IMR-90 (cell line): ENCODE measurements at regions not wholly inside any gene's neighbourhood (a gene's known extent, or its start where the extent isn't known, plus 50 kb on each side); places are given as distances from the start of the nearest gene placed in this dataset.
A peak's percentile ranks its signal among the peaks of the same experiment; 100 is the strongest.

Source experiments
- ATAC-seq: fragments of 200-7000 bp; cut with Tn5 transposase; 2 replicates; pipeline ENCODE4 v1.9.1; 2020; ENCODE audit warnings: low read depth, mild to moderate bottlenecking, moderate library complexity
- BruUV-seq: library from RNA; stranded (reverse); fragments of 400-500 nt; replicated peaks from 2 replicates; lab custom pipeline; 2021; lab: Mats Ljungman, UMichigan
- CTCF ChIA-PET: fragments of 300-600 bp; formaldehyde crosslinking; extraction: SDS; loops from one replicate; lab custom pipeline; 2021; ENCODE audit warnings: antibody characterized with exemption; lab: Yijun Ruan, JAX
- POLR2A ChIA-PET: fragments of 300-600 bp; sonication (Branson Sonifier 250); formaldehyde crosslinking; loops from one replicate; lab custom pipeline; 2022; ENCODE audit warnings: antibody characterized with exemption; ENCODE audit not compliant: unreplicated experiment; lab: Charles Lee
- DNase-seq: peaks from one replicate; pipeline ENCODE4 v3.0.0; 2013
- H2AFZ ChIP-seq: replicated peaks from 2 replicates; pipeline ENCODE3; 2013; ENCODE audit warnings: low read length, mild to moderate bottlenecking; ENCODE audit not compliant: poor library complexity
- H2AK5ac ChIP-seq: 2 replicates; pipeline ENCODE4 v1.6.1; 2013; ENCODE audit warnings: low read depth, low read length, inconsistent platforms
- H2AK9ac ChIP-seq: replicated peaks from 2 replicates; pipeline ENCODE3; 2013; ENCODE audit warnings: mild to moderate bottlenecking, low read depth, low read length, moderate library complexity; ENCODE audit not compliant: poor library complexity
- H2BK120ac ChIP-seq: 2 replicates; pipeline ENCODE4 v1.6.1; 2013; ENCODE audit warnings: low read depth, low read length, inconsistent platforms
- H2BK15ac ChIP-seq: 3 replicates; pipeline ENCODE4 v1.6.1; 2013; ENCODE audit warnings: low read depth, low read length, inconsistent platforms
- H2BK20ac ChIP-seq: 2 replicates; pipeline ENCODE4 v1.6.1; 2013; ENCODE audit warnings: low read depth, mild to moderate bottlenecking, inconsistent platforms, low read length, moderate library complexity
- H2BK5ac ChIP-seq: 2 replicates; pipeline ENCODE4 v1.6.1; 2013; ENCODE audit warnings: mild to moderate bottlenecking, low read depth, low read length, inconsistent platforms; ENCODE audit not compliant: poor library complexity, severe bottlenecking
- H3K14ac ChIP-seq: replicated peaks from 2 replicates; pipeline ENCODE4 v1.6.1; 2013; ENCODE audit warnings: low read depth, low read length, inconsistent platforms
- H3K18ac ChIP-seq: 2 replicates; pipeline ENCODE4 v1.6.1; 2013; ENCODE audit warnings: low read depth, low read length, control low read depth
- H3K23ac ChIP-seq: 2 replicates; pipeline ENCODE4 v1.6.1; 2013; ENCODE audit warnings: low read depth, low read length, inconsistent platforms
- H3K27ac ChIP-seq: 2 replicates; pipeline ENCODE4 v1.5.1; 2013; ENCODE audit warnings: mild to moderate bottlenecking, control low read depth, low read length; ENCODE audit not compliant: insufficient read depth
- H3K27me3 ChIP-seq: 2 replicates; pipeline ENCODE4 v1.6.1; 2013; ENCODE audit warnings: low read length; ENCODE audit not compliant: control insufficient read depth, insufficient read depth
- H3K36me3 ChIP-seq: 2 replicates; pipeline ENCODE4 v1.6.1; 2013; ENCODE audit warnings: low read length, mixed read lengths; ENCODE audit not compliant: control insufficient read depth, insufficient read depth
- H3K4ac ChIP-seq: 2 replicates; pipeline ENCODE4 v1.6.1; 2013; ENCODE audit warnings: low read depth, low read length, inconsistent platforms
- H3K4me1 ChIP-seq: 2 replicates; pipeline ENCODE4 v1.6.1; 2013; ENCODE audit warnings: low read length, mixed read lengths; ENCODE audit not compliant: control insufficient read depth, insufficient read depth
- H3K4me2 ChIP-seq: 2 replicates; pipeline ENCODE4 v1.6.1; 2013; ENCODE audit warnings: low read depth, mild to moderate bottlenecking, control low read depth, low read length, moderate library complexity
- H3K4me3 ChIP-seq: 2 replicates; pipeline ENCODE4 v1.5.1; 2013; ENCODE audit warnings: low read depth, mild to moderate bottlenecking, control low read depth, low read length, moderate library complexity; ENCODE audit not compliant: insufficient read depth
- H3K56ac ChIP-seq: 2 replicates; pipeline ENCODE4 v1.6.1; 2013; ENCODE audit warnings: low read length, inconsistent platforms; ENCODE audit not compliant: insufficient read depth; ENCODE audit errors: extremely low read depth
- H3K79me1 ChIP-seq, 2 experiments: 2 replicates each; pipeline ENCODE4 v1.6.1; 2013; ENCODE audit warnings: low read length in 2 of 2, inconsistent platforms in 1 of 2, low read depth in 1 of 2
- H3K9ac ChIP-seq: 2 replicates; pipeline ENCODE4 v1.6.1; 2013; ENCODE audit warnings: low read depth, low read length, control low read depth
- H3K9me1 ChIP-seq: 2 replicates; pipeline ENCODE4 v1.6.1; 2013; ENCODE audit warnings: low read length, inconsistent platforms; ENCODE audit not compliant: insufficient read depth
- H3K9me3 ChIP-seq: 2 replicates; pipeline ENCODE4 v1.6.1; 2013; ENCODE audit warnings: low read length; ENCODE audit not compliant: control insufficient read depth, insufficient read depth
- H4K20me1 ChIP-seq: 2 replicates; pipeline ENCODE4 v1.6.1; 2013; ENCODE audit warnings: low read length, inconsistent platforms; ENCODE audit not compliant: insufficient read depth
- H4K5ac ChIP-seq: 2 replicates; pipeline ENCODE4 v1.6.1; 2013; ENCODE audit warnings: mild to moderate bottlenecking, low read depth, low read length, control low read depth
- H4K8ac ChIP-seq, 2 experiments: 2 replicates each; pipeline ENCODE4 v1.6.1; 2013; ENCODE audit warnings: low read depth in 2 of 2, low read length in 2 of 2, control low read depth in 1 of 2, inconsistent platforms in 1 of 2
- H4K91ac ChIP-seq: 2 replicates; pipeline ENCODE4 v1.6.1; 2013; ENCODE audit warnings: low read depth, low read length, inconsistent platforms; ENCODE audit not compliant: insufficient read depth
- CEBPB ChIP-seq: IDR thresholded peaks from 2 replicates; pipeline ENCODE4 v1.6.1; 2012; ENCODE audit warnings: low read depth, low read length, improper control_type of control experiment
- FOS ChIP-seq: fragments of 150-350 bp; IDR thresholded peaks from 2 replicates; pipeline ENCODE4 v1.6.1; 2016; ENCODE audit warnings: low read depth, low read length
- MXI1 ChIP-seq: IDR thresholded peaks from 2 replicates; pipeline ENCODE4 v1.6.1; 2012; ENCODE audit warnings: low read depth, mild to moderate bottlenecking, low read length, moderate library complexity, borderline replicate concordance
- WGBS, 2 experiments: methylation state at CpG; one replicate each; pipeline versions ENCODE4 v1.1.5 to v1.1.7; 2013; ENCODE audit warnings: missing lambda C conversion rate in 2 of 2; ENCODE audit not compliant: insufficient read length in 1 of 2; ENCODE audit errors: extremely low coverage in 2 of 2; 5-methylcytosine and 5-hydroxymethylcytosine counted together
- dilution Hi-C: fragments of 300-500 bp; cut with HindIII; formaldehyde crosslinking; loops from one replicate; pipeline ENCODE4 v1.14.3; 2018; ENCODE audit warnings: low sequenced_read_pairs; ENCODE audit not compliant: unreplicated experiment
- in situ Hi-C: fragments of 300-500 bp; cut with MboI; formaldehyde crosslinking; loops from 3 replicates; pipeline ENCODE4 v1.14.3; 2019; ENCODE audit warnings: low sequenced_read_pairs, inconsistent platforms, mixed read lengths
- intact Hi-C: fragments of 100-400 bp; cut with micrococcal nuclease; formaldehyde crosslinking; loops from 2 replicates; pipeline ENCODE4 v1.10.0; 2022

GRCh38 chr2:118254116-118254515 is 165.8 kb downstream of the INSIG2 start:
- Histone ChIP-seq H3K36me3 (no peaks in the 10 kb centered on the region), H4K20me1 (no peaks in the 10 kb centered on the region), H3K4ac (no peak overlapping the region), H2AK9ac (no peak overlapping the region), H3K4me3 (no peak overlapping the region), H2BK120ac (no peak overlapping the region), H3K14ac (no peak overlapping the region), H3K27ac (no peak overlapping the region), H2AFZ (no peak overlapping the region), H3K4me2 (no peak overlapping the region), H3K4me1 (no peaks in the 10 kb centered on the region), H3K23ac (no peak overlapping the region), H2BK5ac (no peak overlapping the region), H2BK20ac (no peak overlapping the region), H4K91ac (no peak overlapping the region), H3K9ac (no peak overlapping the region), H4K8ac (no peak overlapping the region), H3K18ac (no peak overlapping the region), H3K9me3 (no peaks in the 10 kb centered on the region), H3K79me1 (no peaks in the 10 kb centered on the region), H3K9me1 (no peaks in the 10 kb centered on the region), H2AK5ac (no peak overlapping the region), H2BK15ac (no peak overlapping the region), H3K56ac (no peak overlapping the region), H4K5ac (no peak overlapping the region), H3K27me3 (no peaks in the 10 kb centered on the region)
- no CpG with 5 or more reads among the region's 2 CpGs for WGBS, 2 experiments
- in situ Hi-C loops (no loop called here), intact Hi-C loops (no loop called here), dilution Hi-C loops (no loop called here)
- TF ChIP-seq MXI1 (no peak), CEBPB (peak; percentile 57), FOS (no peak)
- no peak for DNase-seq
- no TSS peak for BruUV-seq
- POLR2A ChIA-PET, result no interaction called here
- no peak for ATAC-seq
- CTCF ChIA-PET, result no interaction called here
